ENCODE measurements at regions not wholly inside any gene's neighbourhood (a gene's known extent, or its start where the extent isn't known, plus 50 kb on each side); places are given as distances from the start of the nearest gene placed in this dataset.
"Not testable (repeated sequence)": the region's sequence is repeated elsewhere in the genome, so short reads cannot be mapped to it uniquely, and the experiment has no call there.

DNA sequence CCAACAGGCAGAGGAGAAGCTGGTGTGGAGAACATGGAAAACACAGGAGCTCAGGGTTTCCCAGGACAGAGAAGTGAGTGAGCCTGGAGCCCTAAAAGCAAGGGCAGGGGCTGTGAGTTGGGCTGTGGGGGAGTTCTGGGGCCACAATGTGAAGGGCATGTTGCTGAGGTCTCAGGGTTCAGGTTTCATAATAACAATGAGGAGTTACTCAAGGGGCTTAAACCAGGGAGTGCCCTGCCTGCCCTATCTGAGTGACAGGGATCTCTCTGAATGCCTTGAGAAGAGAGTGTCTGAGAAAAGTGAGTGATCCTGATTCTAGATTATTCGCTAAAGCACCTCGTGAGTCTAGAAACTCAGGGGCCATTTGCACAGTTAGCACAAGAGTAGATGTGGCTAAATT is 129.6 kb downstream of the VPREB1 start:
- DNase-seq (ENCODE audit: low read depth) = no peak

GRCh38 chr22:22374579-22374978 is 130.0 kb downstream of the VPREB1 start:
- no peak for DNase-seq (ENCODE audit: low read depth)

DNA sequence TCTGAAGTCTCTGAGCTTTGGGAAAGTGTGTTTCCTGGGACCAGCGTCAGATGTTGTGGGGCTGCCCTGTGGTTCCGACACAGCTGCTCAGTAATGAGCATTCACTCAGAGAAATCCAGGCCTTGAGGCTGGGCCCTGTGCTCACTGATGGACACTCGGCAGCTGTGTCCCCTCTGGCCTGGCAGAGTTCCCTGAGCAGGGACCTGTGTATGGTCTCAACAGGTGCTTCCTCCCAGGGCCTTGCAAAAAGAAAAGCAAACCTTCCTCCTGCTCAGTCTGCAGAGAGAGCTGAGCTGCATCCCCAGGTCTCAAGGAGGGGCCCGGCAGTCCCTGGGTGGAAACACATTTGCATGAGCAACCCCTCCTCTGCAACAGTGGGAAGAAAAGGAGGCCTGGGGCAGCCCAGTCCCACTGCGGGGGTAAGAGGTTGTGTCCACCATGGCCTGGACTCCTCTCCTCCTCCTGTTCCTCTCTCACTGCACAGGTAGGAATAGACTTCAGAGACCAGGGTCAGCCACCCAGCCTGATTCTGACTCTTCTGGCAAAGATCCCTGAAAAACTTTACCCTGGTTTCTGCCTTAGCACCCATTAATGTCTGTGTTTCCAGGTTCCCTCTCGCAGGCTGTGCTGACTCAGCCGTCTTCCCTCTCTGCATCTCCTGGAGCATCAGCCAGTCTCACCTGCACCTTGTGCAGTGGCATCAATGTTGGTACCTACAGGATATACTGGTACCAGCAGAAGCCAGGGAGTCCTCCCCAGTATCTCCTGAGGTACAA is 131.2 kb downstream of the VPREB1 start:
- DNase-seq (ENCODE audit: low read depth) = no peak

GRCh38 chr22:22376352-22376706 is 131.7 kb downstream of the VPREB1 start:
- no peak for DNase-seq (ENCODE audit: low read depth)

GRCh38 chr22:22376884-22377283 is 131.7 kb downstream of the ZNF280B start:
- DNase-seq (ENCODE audit: low read depth) = not testable (repeated sequence)

DNA sequence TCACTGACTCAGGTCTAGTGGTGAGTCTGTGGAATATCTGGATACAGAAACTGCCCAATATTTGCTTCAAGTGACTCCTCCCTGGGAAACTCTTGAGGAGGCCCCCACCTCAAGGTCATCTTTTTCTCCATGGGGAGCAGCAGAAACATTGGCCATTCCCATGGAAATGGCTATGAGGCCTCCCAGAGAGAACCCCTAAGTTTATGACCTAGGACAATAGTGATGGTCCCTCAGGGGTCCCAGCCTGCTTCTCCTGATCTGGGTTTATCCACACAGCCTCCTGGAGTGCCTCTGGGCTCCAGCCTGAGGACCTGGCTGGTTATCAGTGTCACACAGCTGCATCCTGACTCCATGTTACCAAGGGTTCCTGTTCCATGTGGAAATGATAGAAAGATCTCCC is 131.2 kb downstream of the ZNF280B start:
- DNase-seq (ENCODE audit: low read depth) = no peak

DNA sequence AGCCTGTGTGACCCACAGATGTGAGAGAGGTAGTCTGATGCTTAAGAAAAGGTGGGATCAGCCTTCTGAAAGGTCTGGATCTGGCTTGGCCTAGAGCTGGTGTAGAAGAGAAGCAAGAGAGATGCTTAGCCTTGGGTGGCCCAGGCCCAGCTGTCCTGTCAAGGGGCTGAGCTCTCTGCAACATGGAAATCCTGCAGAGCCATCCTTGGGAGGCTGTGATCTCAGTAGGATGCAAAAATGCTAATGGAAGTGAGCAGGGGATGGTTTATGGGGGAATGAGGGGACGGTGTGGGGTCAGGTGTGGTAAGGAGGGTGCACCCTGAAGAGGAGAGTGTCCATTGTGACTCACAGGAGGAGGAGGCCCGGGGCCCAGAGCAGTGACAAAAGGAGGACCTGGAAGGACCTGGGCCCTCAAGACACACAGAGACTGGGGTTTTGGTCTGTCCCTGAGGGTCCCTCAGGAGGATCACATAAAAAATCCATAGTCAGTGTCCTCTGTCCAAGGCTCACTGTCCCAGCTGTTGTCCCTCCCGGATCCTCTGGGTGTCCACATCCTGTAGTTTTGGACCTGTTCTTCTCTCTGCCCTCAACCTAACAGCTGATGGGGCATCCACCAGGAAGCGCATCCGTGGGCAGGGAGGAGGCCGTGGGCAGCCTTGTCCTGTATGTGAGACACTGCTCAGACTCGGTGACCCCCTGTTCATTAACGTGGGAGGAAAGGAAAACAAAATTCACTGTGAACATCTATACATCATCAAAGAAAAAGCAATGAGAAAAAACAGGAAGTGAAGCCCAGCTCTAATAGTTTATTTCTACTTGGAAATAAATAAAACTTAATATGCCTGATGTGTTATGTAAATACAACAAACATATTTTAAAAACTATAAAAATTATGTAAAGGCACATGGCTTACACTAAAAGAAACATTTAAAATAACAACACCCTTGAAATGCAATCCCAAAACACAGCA is 129.8 kb downstream of the ZNF280B start:
- no peak for DNase-seq (ENCODE audit: low read depth)

GRCh38 chr22:22380098-22381030 is 128.2 kb downstream of the ZNF280B start:
- no peak for DNase-seq (ENCODE audit: low read depth)

DNA sequence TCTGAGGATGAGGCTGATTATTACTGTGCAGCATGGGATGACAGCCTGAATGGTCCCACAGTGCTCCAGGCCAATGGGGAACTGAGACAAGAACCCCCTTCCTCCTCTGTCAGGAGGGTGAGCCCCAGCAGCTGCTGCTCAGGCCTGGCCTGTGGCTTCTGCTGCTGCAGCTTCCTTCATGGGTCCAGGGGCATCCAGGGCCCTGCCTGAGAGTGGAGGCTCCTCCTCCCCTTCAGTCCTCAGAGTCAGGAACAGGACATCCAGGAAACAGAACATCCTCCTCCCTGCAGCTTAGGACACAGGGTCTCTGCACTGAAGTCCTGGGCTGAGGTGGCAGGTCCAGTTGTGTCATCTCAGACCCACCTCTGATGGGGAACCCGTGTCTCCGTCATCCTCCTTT is 127.2 kb downstream of the ZNF280B start:
- not testable (repeated sequence) for DNase-seq (ENCODE audit: low read depth)

GRCh38 chr22:22384267-22384666 is 124.3 kb downstream of the ZNF280B start:
- DNase-seq (ENCODE audit: low read depth) = no peak

- DNase-seq (ENCODE audit: low read depth) = no peak
Measured at GRCh38 chr22:22384668-22385244, 123.8 kb downstream of the ZNF280B start.

GRCh38 chr22:22386602-22387385 is 121.7 kb downstream of the ZNF280B start:
- no peak for DNase-seq (ENCODE audit: low read depth)

DNA sequence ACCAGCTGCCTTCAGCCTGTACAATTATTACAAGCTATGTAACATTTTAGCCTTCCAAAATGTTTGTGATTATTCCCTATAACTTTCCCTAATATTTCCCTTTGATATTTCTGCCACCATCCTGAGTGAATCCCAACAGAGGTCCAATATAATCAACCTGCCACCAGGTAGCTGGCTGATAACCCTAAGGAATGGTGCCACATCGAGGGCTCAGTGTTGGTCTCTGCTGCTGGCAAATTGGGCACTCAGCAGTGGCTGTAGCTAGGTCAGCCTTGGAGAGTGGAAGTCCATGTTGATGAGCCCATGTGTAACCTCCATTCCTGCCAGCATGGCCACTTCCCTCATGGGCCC is 121.2 kb downstream of the ZNF280B start:
- no peak for DNase-seq (ENCODE audit: low read depth)

DNA sequence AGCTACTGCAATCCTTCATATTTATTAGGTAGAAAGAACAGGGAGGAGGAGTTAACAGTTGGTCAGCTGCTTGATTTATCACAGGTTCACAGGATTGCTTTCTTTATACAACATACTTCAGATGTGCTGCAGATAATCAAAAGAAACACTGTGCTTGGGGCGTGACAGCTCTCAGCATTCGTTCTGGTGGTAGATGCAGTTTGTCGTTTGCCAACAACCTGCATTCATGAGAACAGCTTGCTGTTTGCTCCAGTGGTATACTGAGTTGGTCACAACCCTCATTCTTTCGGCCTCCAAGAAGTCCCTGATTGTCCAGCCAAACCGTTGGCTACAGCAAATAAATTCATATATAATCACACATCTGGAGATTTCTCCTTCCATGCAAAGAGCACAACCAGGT is 120.5 kb downstream of the ZNF280B start:
- DNase-seq (ENCODE audit: low read depth) = no peak

DNA sequence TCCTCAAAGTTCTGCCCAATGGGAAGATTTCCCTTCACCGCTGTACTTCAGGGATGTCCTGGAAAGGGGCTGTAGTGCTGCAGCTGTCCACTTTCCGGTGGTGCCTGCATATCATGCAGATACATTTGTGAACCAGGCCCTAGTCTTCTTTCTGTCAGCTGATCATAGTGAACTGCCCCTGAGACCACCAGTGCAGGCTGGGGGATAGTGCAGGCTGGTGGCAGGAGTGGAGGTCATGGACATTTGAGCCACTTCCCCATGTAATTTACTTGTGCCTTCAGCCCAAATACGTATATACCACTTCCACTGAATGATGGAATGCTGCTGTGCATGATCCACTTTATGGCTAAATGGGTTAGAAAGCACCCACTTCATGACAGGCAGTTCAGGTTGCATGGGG is 120.0 kb downstream of the ZNF280B start:
- no peak for DNase-seq (ENCODE audit: low read depth)

DNA sequence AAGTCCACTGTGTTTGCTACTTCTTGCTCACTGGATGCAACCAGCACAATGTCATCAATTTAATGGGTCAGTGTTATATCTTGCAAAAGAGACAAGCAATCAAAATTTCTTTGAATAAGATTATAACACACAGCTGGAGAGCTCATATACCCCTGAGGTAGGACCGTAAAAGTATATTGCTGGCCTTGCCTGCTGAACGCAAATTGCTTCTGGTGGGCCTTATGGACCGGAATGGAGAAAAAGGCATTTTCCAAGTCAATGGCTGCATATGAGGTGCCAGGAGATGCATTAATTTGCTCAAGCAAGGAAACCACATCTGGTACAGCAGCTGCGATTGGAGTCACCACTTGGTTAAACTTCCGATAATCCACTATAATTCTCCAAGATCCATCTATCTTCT is 119.1 kb downstream of the ZNF280B start:
- no peak for DNase-seq (ENCODE audit: low read depth)

DNA sequence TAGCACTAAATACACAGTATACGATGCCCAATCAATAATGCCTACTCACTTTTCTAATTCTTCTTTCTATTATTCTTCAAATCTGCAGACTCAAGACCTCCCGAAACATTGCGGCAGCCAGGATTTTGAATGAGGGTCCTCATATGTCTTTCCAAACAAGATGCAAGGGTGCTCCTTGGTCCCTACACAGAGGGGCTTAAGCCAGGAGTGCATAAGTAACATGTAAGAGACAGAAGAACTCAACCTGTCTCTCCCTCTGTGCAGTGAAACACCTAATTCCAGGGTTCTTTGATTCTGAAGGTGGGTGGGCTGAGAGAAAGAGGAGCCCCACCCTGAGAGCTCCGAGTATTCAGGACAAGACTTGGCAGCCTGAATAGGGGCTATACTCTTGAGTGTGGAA is 117.6 kb downstream of the ZNF280B start:
- DNase-seq (ENCODE audit: low read depth) = no peak

DNA sequence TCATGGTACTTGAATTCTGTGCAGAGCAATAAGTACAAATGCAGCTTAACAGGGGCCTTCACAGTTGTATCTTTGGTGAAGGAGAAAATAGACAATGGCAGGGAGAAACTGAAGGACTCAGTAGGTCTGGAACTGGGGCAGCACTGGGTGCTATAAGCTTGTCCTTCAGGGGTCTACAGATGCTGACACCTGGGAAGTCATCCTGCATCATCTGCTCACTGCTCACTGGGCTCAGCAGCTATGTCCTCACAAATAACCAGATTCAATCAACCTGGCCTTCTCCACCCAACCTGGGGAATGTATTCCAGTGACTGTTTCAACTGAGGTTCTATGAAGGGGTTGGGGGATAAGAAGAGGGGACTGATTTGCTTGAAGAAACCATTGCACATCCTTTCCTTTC is 117.0 kb downstream of the ZNF280B start:
- no peak for DNase-seq (ENCODE audit: low read depth)

DNA sequence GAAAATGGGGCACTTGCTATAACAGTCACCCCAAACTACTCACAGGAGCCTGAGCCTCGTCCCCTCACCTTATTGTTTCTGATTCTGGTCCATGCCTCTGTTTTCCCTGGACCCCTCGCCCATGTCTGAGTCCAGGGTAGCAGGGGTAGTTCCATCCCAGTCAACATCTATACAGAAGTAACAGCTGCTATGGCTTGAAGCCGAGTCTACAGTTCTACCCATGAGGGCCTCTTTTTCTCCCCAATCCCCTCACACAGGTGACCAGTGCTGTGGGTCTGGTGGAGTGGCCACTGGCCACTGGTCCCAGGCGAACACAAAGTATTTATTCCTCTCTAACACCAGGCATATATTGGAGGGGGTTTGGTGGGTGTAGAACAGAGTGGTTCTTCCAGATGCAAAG is 116.4 kb downstream of the ZNF280B start:
- no peak for DNase-seq (ENCODE audit: low read depth)

- no peak for DNase-seq (ENCODE audit: low read depth)
Measured at GRCh38 chr22:22394591-22394990, 114.0 kb downstream of the ZNF280B start.

- no peak for DNase-seq (ENCODE audit: low read depth)
Measured at GRCh38 chr22:22395245-22395644, 113.3 kb downstream of the ZNF280B start.
